CD14-positive monocyte (primary cell): ENCODE measurements at regions not wholly inside any gene's neighbourhood (a gene's known extent, or its start where the extent isn't known, plus 50 kb on each side); places are given as distances from the start of the nearest gene placed in this dataset.

Source experiments
- DNase-seq, 3 donors: peaks; one replicate each; pipeline ENCODE4 v3.0.0-alpha.2; 2011 to 2022
- H2AFZ ChIP-seq: 2 replicates; pipeline ENCODE4 v1.6.0; 2012; ENCODE audit warnings: mild to moderate bottlenecking, low read depth, low read length, inconsistent platforms; ENCODE audit not compliant: insufficient read depth, poor library complexity, severe bottlenecking
- H3K27ac ChIP-seq, 2 donors: 1 replicate in 1 of 2; 2 replicates in 1 of 2; pipeline ENCODE4 v1.5.1; 2012 to 2013; ENCODE audit warnings: low read length in 2 of 2, control low read depth in 1 of 2, inconsistent platforms in 1 of 2, low read depth in 1 of 2, mild to moderate bottlenecking in 1 of 2
- H3K27me3 ChIP-seq, 2 donors: one replicate each; pipeline versions ENCODE4 v1.6.0 to v1.6.1; 2011 to 2013; ENCODE audit warnings: low read length in 2 of 2; ENCODE audit not compliant: control insufficient read depth in 2 of 2, insufficient read depth in 2 of 2
- H3K36me3 ChIP-seq, 2 donors: replicated peaks in 1 of 2; 1 replicate in 1 of 2; 2 replicates in 1 of 2; pipeline versions ENCODE4 v1.5.1 to v1.6.1; 2012 to 2013; ENCODE audit warnings: low read length in 2 of 2, control low read depth in 1 of 2, inconsistent platforms in 1 of 2, mild to moderate bottlenecking in 1 of 2; ENCODE audit not compliant: insufficient read depth in 2 of 2, control insufficient read depth in 1 of 2
- H3K4me1 ChIP-seq, 2 donors: 1 replicate in 1 of 2; 2 replicates in 1 of 2; pipeline versions ENCODE4 v1.5.1 to v1.6.1; 2012 to 2013; ENCODE audit warnings: low read length in 2 of 2, control low read depth in 1 of 2, inconsistent platforms in 1 of 2, mild to moderate bottlenecking in 1 of 2, moderate library complexity in 1 of 2; ENCODE audit not compliant: insufficient read depth in 2 of 2, control insufficient read depth in 1 of 2
- H3K4me2 ChIP-seq: replicated peaks from 2 replicates; pipeline ENCODE3; 2012; ENCODE audit warnings: low read length, moderate library complexity, mild to moderate bottlenecking; ENCODE audit not compliant: poor library complexity, severe bottlenecking; ENCODE audit errors: extremely low read depth
- H3K4me3 ChIP-seq, 3 experiments: fragments of 200-600 bp in 1 of 3; sonication (generic) in 1 of 3; replicated peaks in 1 of 3; 1 replicate in 2 of 3; 2 replicates in 1 of 3; pipeline ENCODE4 v1.5.1; 2011 to 2013; ENCODE audit warnings: low read length in 3 of 3, mild to moderate bottlenecking in 3 of 3, control low read depth in 2 of 3, low read depth in 2 of 3, inconsistent platforms in 1 of 3, moderate library complexity in 1 of 3
- H3K79me2 ChIP-seq: 2 replicates; pipeline ENCODE4 v1.6.0; 2012; ENCODE audit warnings: mild to moderate bottlenecking, control low read depth, inconsistent platforms, low read length, moderate library complexity; ENCODE audit not compliant: insufficient read depth
- H3K9ac ChIP-seq: 2 replicates; pipeline ENCODE4 v1.6.0; 2017; ENCODE audit warnings: low read length, mild to moderate bottlenecking; ENCODE audit not compliant: insufficient read depth, poor library complexity, severe bottlenecking
- H3K9me3 ChIP-seq, 2 donors: replicated peaks in 1 of 2; 1 replicate in 1 of 2; 2 replicates in 1 of 2; pipeline versions ENCODE4 v1.5.1 to v1.6.1; 2012 to 2013; ENCODE audit warnings: low read length in 2 of 2, control low read depth in 1 of 2; ENCODE audit not compliant: control insufficient read depth in 1 of 2, insufficient read depth in 1 of 2
- H4K20me1 ChIP-seq: 2 replicates; pipeline ENCODE4 v1.6.0; 2012; ENCODE audit warnings: mild to moderate bottlenecking, low read length, control low read depth, moderate library complexity; ENCODE audit not compliant: insufficient read depth
- H3K27ac Mint-ChIP-seq, 7 donors: one replicate each; pipeline ENCODE4 v1.8.0; 2020; ENCODE audit warnings: mild to moderate bottlenecking in 7 of 7, mixed read lengths in 7 of 7, moderate library complexity in 6 of 7, inconsistent platforms in 2 of 7
- H3K27me3 Mint-ChIP-seq, 3 donors: one replicate each; pipeline ENCODE4 v1.8.0; 2021 to 2022; ENCODE audit warnings: low read depth in 3 of 3, mild to moderate bottlenecking in 3 of 3, mixed read lengths in 3 of 3, moderate library complexity in 3 of 3, inconsistent platforms in 1 of 3
- H3K36me3 Mint-ChIP-seq, 2 donors: one replicate each; pipeline ENCODE4 v1.8.0; 2020; ENCODE audit warnings: mixed read lengths in 2 of 2, inconsistent platforms in 1 of 2, mild to moderate bottlenecking in 1 of 2
- H3K4me1 Mint-ChIP-seq: one replicate; pipeline ENCODE4 v1.8.0; 2020; ENCODE audit warnings: mild to moderate bottlenecking, mixed read lengths
- H3K4me3 Mint-ChIP-seq, 2 donors: one replicate each; pipeline ENCODE4 v1.8.0; 2020; ENCODE audit warnings: mild to moderate bottlenecking in 2 of 2, mixed read lengths in 2 of 2, moderate library complexity in 1 of 2
- H3K9me3 Mint-ChIP-seq, 7 donors: one replicate each; pipeline ENCODE4 v1.8.0; 2020 to 2022; ENCODE audit warnings: mixed read lengths in 7 of 7, mild to moderate bottlenecking in 6 of 7, moderate library complexity in 6 of 7, inconsistent platforms in 2 of 7
- CTCF ChIP-seq: fragments of 200-600 bp; IDR thresholded peaks from one replicate; pipeline ENCODE4 v1.8.0; 2022; ENCODE audit warnings: antibody characterized with exemption, mild to moderate bottlenecking
- WGBS: methylation state at CpG from one replicate; pipeline ENCODE4 v1.1.5; 2013; ENCODE audit warnings: missing lambda C conversion rate; ENCODE audit not compliant: insufficient coverage; 5-methylcytosine and 5-hydroxymethylcytosine counted together
- intact Hi-C, 2 donors: fragments of 100-400 bp; cut with micrococcal nuclease; formaldehyde crosslinking; loops; one replicate each; pipeline versions ENCODE4 v1.15.0 to v1.15.1; 2023

DNA sequence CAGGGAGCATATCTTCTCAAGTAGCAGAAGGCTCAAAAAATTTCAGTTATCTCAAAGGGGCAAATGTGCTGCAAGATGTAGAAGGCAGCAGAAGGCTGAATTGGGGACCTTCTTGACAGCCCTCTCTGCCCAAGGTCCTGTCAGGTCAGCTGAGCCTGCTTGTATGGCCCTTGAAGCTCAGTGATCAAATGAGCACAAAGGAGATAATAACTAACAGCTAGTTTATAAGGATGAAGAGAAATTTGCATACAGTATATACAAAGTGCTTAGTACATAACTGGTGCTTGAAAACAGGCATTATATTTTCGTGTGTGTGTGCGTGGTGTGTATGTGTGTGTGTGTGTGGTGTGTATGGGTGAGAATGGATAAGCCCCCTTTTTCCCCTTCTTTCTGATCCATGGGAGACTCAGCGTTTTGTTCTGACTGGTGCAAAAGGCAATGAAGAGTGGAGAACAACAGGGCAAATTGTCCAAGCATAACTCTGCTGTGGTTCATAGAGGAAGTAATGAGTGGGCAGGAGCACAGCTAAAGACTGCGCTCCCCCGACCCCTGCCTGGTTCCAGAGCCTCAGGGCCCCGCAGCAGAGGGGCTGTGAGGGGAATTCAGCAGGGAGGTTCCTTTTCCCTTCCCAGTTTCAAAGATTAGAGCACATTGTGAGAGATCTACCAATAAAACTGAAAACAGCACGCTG is 356.8 kb upstream of the NR2F2 start:
- Histone ChIP-seq H3K79me2 (no peaks in the 10 kb centered on the region), H3K4me2 (no peak overlapping the region), H3K36me3 (no peaks in the 10 kb centered on the region), H4K20me1 (no peaks in the 10 kb centered on the region), H3K27ac (no peak overlapping the region), H3K27me3 (no peaks in the 10 kb centered on the region), H3K4me3 (no peak overlapping the region), H3K9me3 (no peaks in the 10 kb centered on the region), H3K9ac (no peak overlapping the region), H2AFZ (no peak overlapping the region), H3K4me1 (no peaks in the 10 kb centered on the region)
- no peak overlapping the region for H3K27ac Mint-ChIP-seq
- no peak for DNase-seq
- no peaks in the 10 kb centered on the region for H3K36me3 Mint-ChIP-seq
- H3K4me1 Mint-ChIP-seq = no peaks in the 10 kb centered on the region
- peaks cover 0 to 8% (median 1%) of the 10 kb centered on the region in 3 donors for H3K27me3 Mint-ChIP-seq
- 0% methylated on average over 2 of the region's 7 CpGs for WGBS
- peaks cover 0 to 8% (median 5%) of the 10 kb centered on the region in 7 donors for H3K9me3 Mint-ChIP-seq
- no peak overlapping the region for H3K4me3 Mint-ChIP-seq
- intact Hi-C loops = no loop called here
- no peak for TF ChIP-seq CTCF

DNA sequence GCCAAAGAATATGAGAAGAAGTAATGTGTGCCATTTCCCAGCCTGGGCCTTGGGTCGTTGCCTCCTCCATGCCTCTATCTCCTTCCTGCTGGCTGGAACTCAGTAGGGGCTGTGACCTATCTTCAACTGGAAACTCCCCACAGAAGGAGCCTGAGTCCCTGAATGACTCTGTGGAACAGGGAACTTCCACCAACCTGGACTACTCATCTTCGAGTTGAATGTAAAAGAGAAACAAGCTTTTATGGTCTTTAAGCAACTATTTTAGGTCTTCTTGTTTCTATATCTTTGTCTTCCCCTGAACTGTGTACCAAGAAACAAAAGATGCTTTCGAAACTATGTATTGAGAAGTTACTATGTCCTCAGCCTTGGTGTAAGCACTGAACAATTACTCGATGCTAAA is 355.3 kb upstream of the NR2F2 start:
- TF ChIP-seq CTCF = no peak
- intact Hi-C loops = no loop called here
- peaks cover 1 to 8% (median 5%) of the 10 kb centered on the region in 7 donors for H3K9me3 Mint-ChIP-seq
- Histone ChIP-seq H3K4me3 (no peak overlapping the region), H3K36me3 (no peaks in the 10 kb centered on the region), H4K20me1 (no peaks in the 10 kb centered on the region), H2AFZ (no peak overlapping the region), H3K4me2 (no peak overlapping the region), H3K27me3 (no peaks in the 10 kb centered on the region), H3K27ac (no peak overlapping the region), H3K9me3 (no peaks in the 10 kb centered on the region), H3K9ac (no peak overlapping the region), H3K79me2 (no peaks in the 10 kb centered on the region), H3K4me1 (no peaks in the 10 kb centered on the region)
- WGBS = 50% methylated on average over 1 of the region's 4 CpGs
- no peaks in the 10 kb centered on the region for H3K36me3 Mint-ChIP-seq
- peaks cover 0 to 7% (median 3%) of the 10 kb centered on the region in 3 donors for H3K27me3 Mint-ChIP-seq
- no peak overlapping the region for H3K27ac Mint-ChIP-seq
- DNase-seq = no peak
- no peak overlapping the region for H3K4me3 Mint-ChIP-seq
- H3K4me1 Mint-ChIP-seq = no peaks in the 10 kb centered on the region
